ENCODE measurements at regions not wholly inside any gene's neighbourhood (a gene's known extent, or its start where the extent isn't known, plus 50 kb on each side); places are given as distances from the start of the nearest gene placed in this dataset.
"Not testable (repeated sequence)": the region's sequence is repeated elsewhere in the genome, so short reads cannot be mapped to it uniquely, and the experiment has no call there.

- DNase-seq (ENCODE audit: low spot score), result no peak
These were observed 96.0 kb upstream of the VGLL4 start for GRCh38 chr3:11739706-11740105.

- no peak for DNase-seq (ENCODE audit: low spot score)
These were observed 95.4 kb upstream of the VGLL4 start for GRCh38 chr3:11739123-11739522.

- DNase-seq (ENCODE audit: low spot score), result no peak
These were observed 94.0 kb upstream of the VGLL4 start for GRCh38 chr3:11737742-11738141.

GRCh38 chr3:11736136-11736833 lies 92.6 kb upstream of the VGLL4 start:
- DNase-seq (ENCODE audit: low spot score), result no peak

GRCh38 chr3:11735638-11736037 lies 91.9 kb upstream of the VGLL4 start:
- no peak for DNase-seq (ENCODE audit: low spot score)

GRCh38 chr3:11735111-11735510 lies 91.4 kb upstream of the VGLL4 start:
- DNase-seq (ENCODE audit: low spot score), result not testable (repeated sequence)

- no peak for DNase-seq (ENCODE audit: low spot score)
These were observed 90.2 kb upstream of the VGLL4 start for GRCh38 chr3:11733914-11734313.

GRCh38 chr3:11727207-11727606 lies 83.5 kb upstream of the VGLL4 start:
- DNase-seq (ENCODE audit: low spot score), result no peak

GRCh38 chr3:11726146-11726545 lies 82.4 kb upstream of the VGLL4 start:
- no peak for DNase-seq (ENCODE audit: low spot score)

GRCh38 chr3:11725340-11725641 lies 81.6 kb upstream of the VGLL4 start:
- DNase-seq (ENCODE audit: low spot score), result not testable (repeated sequence)

GRCh38 chr3:11724615-11725339 lies 81.1 kb upstream of the VGLL4 start:
- DNase-seq (ENCODE audit: low spot score), result no peak

GRCh38 chr3:11721479-11721878 lies 77.8 kb upstream of the VGLL4 start:
- DNase-seq (ENCODE audit: low spot score), result no peak

- DNase-seq (ENCODE audit: low spot score), result no peak
These were observed 77.2 kb upstream of the VGLL4 start for GRCh38 chr3:11720917-11721411.

- no peak for DNase-seq (ENCODE audit: low spot score)
These were observed 76.7 kb upstream of the VGLL4 start for GRCh38 chr3:11720304-11720898.

- peak; percentile 26 for DNase-seq (ENCODE audit: low spot score)
These were observed 75.9 kb upstream of the VGLL4 start for GRCh38 chr3:11719406-11720303.

GRCh38 chr3:11718637-11719405 lies 75.1 kb upstream of the VGLL4 start:
- DNase-seq (ENCODE audit: low spot score), result peak; percentile 5

- no peak for DNase-seq (ENCODE audit: low spot score)
These were observed 74.3 kb upstream of the VGLL4 start for GRCh38 chr3:11717768-11718636.

GRCh38 chr3:11717301-11717700 lies 73.6 kb upstream of the VGLL4 start:
- no peak for DNase-seq (ENCODE audit: low spot score)

GRCh38 chr3:11716573-11717290 lies 73.0 kb upstream of the VGLL4 start:
- DNase-seq (ENCODE audit: low spot score), result no peak

GRCh38 chr3:11713171-11713570 lies 69.5 kb upstream of the VGLL4 start:
- no peak for DNase-seq (ENCODE audit: low spot score)
